Endothelial cell of umbilical vein (primary cell): ENCODE measurements at regions not wholly inside any gene's neighbourhood (a gene's known extent, or its start where the extent isn't known, plus 50 kb on each side); places are given as distances from the start of the nearest gene placed in this dataset.

Source experiments
- BruUV-seq: library from RNA; stranded (reverse); fragments of 400-500 nt; replicated peaks from 2 replicates; lab custom pipeline; 2021; lab: Mats Ljungman, UMichigan
- CTCF ChIA-PET: fragments of 300-600, 350-600 bp; sonication (Branson Sonifier 250); formaldehyde crosslinking; loops from one replicate; lab custom pipeline; 2021; ENCODE audit warnings: antibody characterized with exemption, inconsistent platforms; lab: Charles Lee
- POLR2A ChIA-PET: fragments of 300-600, 350-600 bp; sonication (Branson Sonifier 250); formaldehyde crosslinking; loops from one replicate; lab custom pipeline; 2021; ENCODE audit warnings: antibody characterized with exemption, inconsistent platforms; lab: Charles Lee
- DNase-seq: peaks from one replicate; pipeline ENCODE4 v3.0.0-alpha.2; 2011; ENCODE audit warnings: low read depth, low spot score
- FAIRE-seq: peaks from 2 replicates; lab custom pipeline; 2011; peaks lifted over from hg19 to GRCh38; lab: Jason Lieb, UNC
- H2AFZ ChIP-seq: 2 replicates; pipeline ENCODE4 v1.6.0; 2012; ENCODE audit warnings: low read depth, low read length, control low read depth, inconsistent platforms
- H3K27ac ChIP-seq: 2 replicates; pipeline ENCODE4 v1.5.1; 2011; ENCODE audit warnings: low read depth, mild to moderate bottlenecking, control low read depth, low read length, moderate library complexity; ENCODE audit not compliant: insufficient read depth
- H3K27me3 ChIP-seq, 2 experiments: 2 replicates each; pipeline versions ENCODE4 v1.6.0 to v1.6.1; 2011; ENCODE audit warnings: low read length in 2 of 2, mixed read lengths in 1 of 2; ENCODE audit not compliant: control insufficient read depth in 2 of 2, insufficient read depth in 2 of 2
- H3K36me3 ChIP-seq, 2 experiments: 2 replicates in 1 of 2; 3 replicates in 1 of 2; pipeline ENCODE4 v1.5.1; 2011; ENCODE audit warnings: low read length in 2 of 2, mild to moderate bottlenecking in 1 of 2, moderate library complexity in 1 of 2; ENCODE audit not compliant: control insufficient read depth in 2 of 2, insufficient read depth in 2 of 2; ENCODE audit errors: extremely low read depth in 1 of 2
- H3K4me1 ChIP-seq: 3 replicates; pipeline ENCODE4 v1.5.1; 2011; ENCODE audit warnings: mild to moderate bottlenecking, low read length; ENCODE audit not compliant: control insufficient read depth, insufficient read depth; ENCODE audit errors: extremely low read depth
- H3K4me2 ChIP-seq: 2 replicates; pipeline ENCODE4 v1.6.1; 2011; ENCODE audit warnings: low read length, control low read depth, mixed read lengths; ENCODE audit not compliant: insufficient read depth
- H3K4me3 ChIP-seq, 3 experiments: fragments of 200-600 bp in 1 of 3; sonication (generic), shearing (Covaris generic) in 1 of 3; replicated peaks in 1 of 3; 2 replicates each; pipeline ENCODE4 v1.5.1; 2011 to 2016; ENCODE audit warnings: control low read depth in 3 of 3, low read length in 3 of 3, mild to moderate bottlenecking in 2 of 3, inconsistent platforms in 1 of 3, low read depth in 1 of 3, moderate library complexity in 1 of 3; ENCODE audit not compliant: insufficient read depth in 1 of 3
- H3K79me2 ChIP-seq: 2 replicates; pipeline ENCODE4 v1.6.0; 2012; ENCODE audit warnings: low read length, inconsistent platforms; ENCODE audit not compliant: control insufficient read depth, insufficient read depth
- H3K9ac ChIP-seq: replicated peaks from 2 replicates; pipeline ENCODE3; 2011; ENCODE audit warnings: low read length, control low read depth; ENCODE audit not compliant: insufficient read depth; ENCODE audit errors: extremely low read depth
- H3K9me1 ChIP-seq: replicated peaks from 3 replicates; pipeline ENCODE4 v1.6.0; 2011; ENCODE audit warnings: mild to moderate bottlenecking, low read length; ENCODE audit not compliant: control insufficient read depth, insufficient read depth; ENCODE audit errors: extremely low read depth
- H3K9me3 ChIP-seq: replicated peaks from 2 replicates; pipeline ENCODE4 v1.5.1; 2012; ENCODE audit warnings: low read length, inconsistent platforms; ENCODE audit not compliant: control insufficient read depth, insufficient read depth
- H4K20me1 ChIP-seq: replicated peaks from 2 replicates; pipeline ENCODE3; 2011; ENCODE audit warnings: mild to moderate bottlenecking, low read length; ENCODE audit not compliant: control insufficient read depth, insufficient read depth; ENCODE audit errors: extremely low read depth
- EZH2 ChIP-seq: IDR thresholded peaks from 2 replicates; pipeline ENCODE4 v1.6.1; 2012; ENCODE audit warnings: borderline replicate concordance, low read depth, mild to moderate bottlenecking, moderate library complexity, low read length, inconsistent platforms; ENCODE audit not compliant: severe bottlenecking
- FOS ChIP-seq: IDR thresholded peaks from 2 replicates; pipeline ENCODE4 v1.6.1; 2011; ENCODE audit warnings: mild to moderate bottlenecking, low read length, moderate library complexity, borderline replicate concordance; ENCODE audit not compliant: insufficient read depth
- GATA2 ChIP-seq: IDR thresholded peaks from 2 replicates; pipeline ENCODE4 v1.7.0; 2011; ENCODE audit warnings: low read depth, mild to moderate bottlenecking, moderate library complexity, mixed read lengths, low read length; ENCODE audit not compliant: insufficient read length, insufficient read depth
- JUN ChIP-seq: IDR thresholded peaks from 2 replicates; pipeline ENCODE4 v1.6.1; 2011; ENCODE audit warnings: borderline replicate concordance, low read depth; ENCODE audit not compliant: insufficient read length, insufficient read depth
- MYC ChIP-seq: IDR thresholded peaks from one replicate; pipeline ENCODE4 v1.6.1; 2011; ENCODE audit warnings: mild to moderate bottlenecking, low read depth, low read length
- POLR2A ChIP-seq: IDR thresholded peaks from 2 replicates; pipeline ENCODE4 v1.6.1; 2012; ENCODE audit warnings: low read depth, mild to moderate bottlenecking, control low read depth, low read length
- POLR2AphosphoS5 ChIP-seq: IDR thresholded peaks from 2 replicates; pipeline ENCODE4 v1.6.1; 2012; ENCODE audit warnings: low read depth, mild to moderate bottlenecking, control low read depth, low read length, moderate library complexity; ENCODE audit not compliant: insufficient read depth
- dilution Hi-C: fragments of 300-500 bp; cut with MboI; formaldehyde crosslinking; loops from one replicate; pipeline ENCODE4 v1.15.0; 2019; ENCODE audit warnings: low sequenced_read_pairs; ENCODE audit not compliant: extremely low pct_ligation_motif_present
- intact Hi-C: fragments of 100-400 bp; cut with micrococcal nuclease; formaldehyde crosslinking; loops from one replicate; pipeline ENCODE4 v1.10.0; 2022
- TF ChIP-seq, protein P1 (sequence below): IDR thresholded peaks from 2 replicates; pipeline ENCODE4 v1.6.1; 2011; ENCODE audit not compliant: insufficient read depth, insufficient read length
- TF ChIP-seq, protein P2 (sequence below), 2 donors: IDR thresholded peaks; 1 replicate in 1 of 2; 2 replicates in 1 of 2; pipeline ENCODE4 v1.5.1; 2011; ENCODE audit warnings: low read length in 2 of 2, mild to moderate bottlenecking in 2 of 2, moderate library complexity in 2 of 2, control low read depth in 1 of 2, inconsistent platforms in 1 of 2, low read depth in 1 of 2; ENCODE audit not compliant: insufficient read depth in 1 of 2; ENCODE audit errors: extremely low read depth in 1 of 2

DNA sequence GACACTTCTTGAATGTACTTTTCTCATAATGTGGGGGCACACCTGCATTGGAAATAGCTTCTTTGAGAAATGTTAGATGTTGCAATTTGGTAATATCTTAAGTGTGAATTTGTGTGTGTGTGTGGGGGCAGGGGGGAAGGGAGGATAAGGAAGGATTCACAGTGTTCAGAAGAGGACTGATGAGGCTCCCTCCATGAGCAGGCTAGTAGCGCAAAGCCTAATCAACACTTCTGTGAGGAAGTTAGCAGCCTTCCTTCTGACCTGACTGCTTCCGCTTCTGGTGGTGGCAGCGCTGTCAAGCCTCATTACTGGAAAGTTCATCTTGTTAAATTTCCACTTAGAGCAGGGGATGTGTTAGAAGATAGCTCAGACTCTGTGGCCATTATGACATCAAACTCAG, 295.4 kb upstream of the SPRED2 start:
- Histone ChIP-seq H3K4me1 (no peaks in the 10 kb centered on the region), H3K9me1 (no peaks in the 10 kb centered on the region), H3K4me3 (no peak overlapping the region), H3K79me2 (no peaks in the 10 kb centered on the region), H3K9me3 (no peaks in the 10 kb centered on the region), H3K9ac (no peak overlapping the region), H4K20me1 (no peaks in the 10 kb centered on the region), H3K4me2 (no peak overlapping the region), H2AFZ (no peak overlapping the region), H3K27me3 (no peaks in the 10 kb centered on the region), H3K27ac (no peak overlapping the region), H3K36me3 (no peaks in the 10 kb centered on the region)
- FAIRE-seq (no peak), DNase-seq (no peak)
- ChIA-PET POLR2A (no interaction called here), CTCF (no interaction called here)
- no peak for TF ChIP-seq FOS
- TF ChIP-seq, protein P1, sequence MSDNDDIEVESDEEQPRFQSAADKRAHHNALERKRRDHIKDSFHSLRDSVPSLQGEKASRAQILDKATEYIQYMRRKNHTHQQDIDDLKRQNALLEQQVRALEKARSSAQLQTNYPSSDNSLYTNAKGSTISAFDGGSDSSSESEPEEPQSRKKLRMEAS: no peak
- no peak for TF ChIP-seq POLR2AphosphoS5
- TF ChIP-seq, protein P2, sequence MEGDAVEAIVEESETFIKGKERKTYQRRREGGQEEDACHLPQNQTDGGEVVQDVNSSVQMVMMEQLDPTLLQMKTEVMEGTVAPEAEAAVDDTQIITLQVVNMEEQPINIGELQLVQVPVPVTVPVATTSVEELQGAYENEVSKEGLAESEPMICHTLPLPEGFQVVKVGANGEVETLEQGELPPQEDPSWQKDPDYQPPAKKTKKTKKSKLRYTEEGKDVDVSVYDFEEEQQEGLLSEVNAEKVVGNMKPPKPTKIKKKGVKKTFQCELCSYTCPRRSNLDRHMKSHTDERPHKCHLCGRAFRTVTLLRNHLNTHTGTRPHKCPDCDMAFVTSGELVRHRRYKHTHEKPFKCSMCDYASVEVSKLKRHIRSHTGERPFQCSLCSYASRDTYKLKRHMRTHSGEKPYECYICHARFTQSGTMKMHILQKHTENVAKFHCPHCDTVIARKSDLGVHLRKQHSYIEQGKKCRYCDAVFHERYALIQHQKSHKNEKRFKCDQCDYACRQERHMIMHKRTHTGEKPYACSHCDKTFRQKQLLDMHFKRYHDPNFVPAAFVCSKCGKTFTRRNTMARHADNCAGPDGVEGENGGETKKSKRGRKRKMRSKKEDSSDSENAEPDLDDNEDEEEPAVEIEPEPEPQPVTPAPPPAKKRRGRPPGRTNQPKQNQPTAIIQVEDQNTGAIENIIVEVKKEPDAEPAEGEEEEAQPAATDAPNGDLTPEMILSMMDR (IDR thresholded peaks at IDR 0.05; ENCODE audit: extremely low read depth in 1 of 2, insufficient read depth in 1 of 2, low read depth in 1 of 2, low read length in 2 of 2): no peak
- no peak for TF ChIP-seq POLR2A
- TF ChIP-seq JUN: no peak
- TF ChIP-seq GATA2: no peak
- no peak for TF ChIP-seq MYC
- TF ChIP-seq EZH2: no peak
- intact Hi-C loops (no loop called here), dilution Hi-C loops (no loop called here)
- BruUV-seq: no TSS peak
